ENCODE measurements at regions not wholly inside any gene's neighbourhood (a gene's known extent, or its start where the extent isn't known, plus 50 kb on each side); places are given as distances from the start of the nearest gene placed in this dataset.

DNA sequence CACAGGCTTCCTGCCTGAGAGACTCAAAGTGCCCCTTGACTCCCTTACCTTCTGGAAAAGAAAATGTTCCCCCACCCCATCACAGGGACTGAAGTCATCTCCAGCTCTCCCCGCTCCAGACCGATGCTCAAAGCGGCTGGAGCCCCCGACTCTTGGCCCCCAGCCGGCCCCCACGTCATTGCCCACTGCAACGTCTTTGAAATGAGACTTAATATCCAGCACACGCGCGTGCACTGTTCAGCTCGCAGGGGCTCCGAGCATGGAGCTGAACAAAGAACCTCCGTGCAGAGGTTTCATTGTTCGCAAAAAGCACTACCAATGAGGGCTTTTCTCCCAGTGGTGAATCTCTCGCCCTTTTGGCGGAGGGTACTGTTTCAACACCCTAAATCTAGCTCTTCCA lies 313.4 kb upstream of the SORL1-AS1 start:
- no peaks in the 10 kb centered on the region for H3K36me3 ChIP-seq
- H3K27me3 ChIP-seq = peaks cover 0 to 5% (median 0%) of the 10 kb centered on the region in 4 donors
- no peak overlapping the region for H3K27ac ChIP-seq
- WGBS, 2 donors = 89 to 94% methylated on average over 11 to 13 of the region's 16 CpGs
- no peak for DNase-seq
- intact Hi-C loops (cut with DNase I) = no loop called here
- no peaks in the 10 kb centered on the region for H3K9me3 ChIP-seq
- no peak overlapping the region for H3K4me3 ChIP-seq
- H3K4me1 ChIP-seq = peaks cover 0 to 6% (median 6%) of the 10 kb centered on the region in 3 donors
- TF ChIP-seq, protein P1, sequence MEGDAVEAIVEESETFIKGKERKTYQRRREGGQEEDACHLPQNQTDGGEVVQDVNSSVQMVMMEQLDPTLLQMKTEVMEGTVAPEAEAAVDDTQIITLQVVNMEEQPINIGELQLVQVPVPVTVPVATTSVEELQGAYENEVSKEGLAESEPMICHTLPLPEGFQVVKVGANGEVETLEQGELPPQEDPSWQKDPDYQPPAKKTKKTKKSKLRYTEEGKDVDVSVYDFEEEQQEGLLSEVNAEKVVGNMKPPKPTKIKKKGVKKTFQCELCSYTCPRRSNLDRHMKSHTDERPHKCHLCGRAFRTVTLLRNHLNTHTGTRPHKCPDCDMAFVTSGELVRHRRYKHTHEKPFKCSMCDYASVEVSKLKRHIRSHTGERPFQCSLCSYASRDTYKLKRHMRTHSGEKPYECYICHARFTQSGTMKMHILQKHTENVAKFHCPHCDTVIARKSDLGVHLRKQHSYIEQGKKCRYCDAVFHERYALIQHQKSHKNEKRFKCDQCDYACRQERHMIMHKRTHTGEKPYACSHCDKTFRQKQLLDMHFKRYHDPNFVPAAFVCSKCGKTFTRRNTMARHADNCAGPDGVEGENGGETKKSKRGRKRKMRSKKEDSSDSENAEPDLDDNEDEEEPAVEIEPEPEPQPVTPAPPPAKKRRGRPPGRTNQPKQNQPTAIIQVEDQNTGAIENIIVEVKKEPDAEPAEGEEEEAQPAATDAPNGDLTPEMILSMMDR (IDR thresholded peaks at IDR 0.05) = no peak
- TF ChIP-seq POLR2A (IDR thresholded peaks at IDR 0.05) = no peak

DNA sequence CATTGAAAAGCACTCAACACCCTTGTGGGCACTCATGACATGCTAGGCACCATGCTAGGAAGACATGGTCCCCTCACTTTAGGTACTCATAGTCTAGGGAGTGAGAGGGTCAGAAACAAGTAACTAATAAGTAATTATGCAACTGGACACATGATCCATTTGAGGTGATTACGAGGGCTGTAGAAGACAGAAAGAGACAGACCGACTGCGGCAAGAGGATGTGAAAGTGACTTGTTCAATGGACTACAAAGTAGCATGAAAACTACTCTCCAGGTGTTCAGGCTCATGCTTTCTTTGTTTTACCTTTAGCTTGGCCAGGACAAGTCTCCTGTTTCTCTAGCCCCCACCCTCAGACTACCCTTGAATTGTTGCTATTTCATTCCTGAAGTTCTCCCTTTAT lies 310.8 kb upstream of the SORL1-AS1 start:
- Histone ChIP-seq H3K27me3 (peaks cover 0 to 5% (median 0%) of the 10 kb centered on the region in 4 donors), H3K4me1 (peaks cover 0 to 6% (median 6%) of the 10 kb centered on the region in 3 donors), H3K9me3 (no peaks in the 10 kb centered on the region), H3K36me3 (no peaks in the 10 kb centered on the region), H3K27ac (no peak overlapping the region), H3K4me3 (no peak overlapping the region)
- no peak for TF ChIP-seq POLR2A (IDR thresholded peaks at IDR 0.05)
- TF ChIP-seq, protein P1 (IDR thresholded peaks at IDR 0.05) = no peak
- DNase-seq = no peak
- WGBS, 2 donors = 86 to 91% methylated on average over 3 of the region's 3 CpGs
- intact Hi-C loops (cut with DNase I) = no loop called here

DNA sequence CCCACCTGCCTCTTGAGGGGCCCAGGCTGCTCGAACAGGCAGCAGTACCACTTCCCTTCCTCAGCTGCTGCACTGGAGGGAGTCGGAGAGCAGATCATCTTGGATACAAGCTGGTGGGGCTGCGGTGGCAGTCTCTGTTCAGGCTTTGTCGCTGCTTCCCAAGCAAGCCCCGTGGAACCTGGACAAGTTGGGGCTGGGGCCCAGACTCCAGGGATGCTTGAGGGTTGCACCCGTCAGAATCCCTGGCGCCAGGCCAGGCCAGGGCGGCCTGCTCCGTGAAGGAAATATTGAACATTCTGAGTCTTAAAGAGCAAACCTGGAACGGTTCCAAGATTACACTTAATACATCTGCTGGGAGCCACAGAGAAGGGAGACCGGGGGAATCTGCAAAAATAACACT lies 310.1 kb upstream of the SORL1-AS1 start:
- TF ChIP-seq, protein P1 (IDR thresholded peaks at IDR 0.05) = no peak
- no peak for TF ChIP-seq POLR2A (IDR thresholded peaks at IDR 0.05)

DNA sequence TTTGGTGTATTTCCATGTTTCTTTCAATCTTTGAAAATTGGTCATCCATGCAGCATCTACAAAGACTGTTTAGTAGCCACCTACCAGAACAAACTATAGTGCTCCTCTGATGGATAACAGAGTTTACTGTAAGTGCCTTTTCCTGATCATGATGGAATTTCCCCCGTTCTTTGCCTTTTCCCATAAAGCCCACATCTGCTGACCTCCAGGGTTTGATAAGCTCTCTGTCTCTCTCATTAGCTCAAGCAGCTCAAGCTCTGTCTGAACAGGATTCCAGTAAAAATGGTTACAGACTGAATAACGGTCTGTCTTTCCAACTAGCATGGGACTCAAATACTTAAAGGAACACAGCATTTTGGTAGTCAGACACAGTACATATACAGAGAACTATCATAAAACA lies 308.4 kb upstream of the SORL1-AS1 start:
- intact Hi-C loops (cut with DNase I) = no loop called here
- no peak for TF ChIP-seq POLR2A (IDR thresholded peaks at IDR 0.05)
- no peak for DNase-seq
- Histone ChIP-seq H3K27me3 (peaks cover 0 to 5% (median 0%) of the 10 kb centered on the region in 4 donors), H3K4me1 (peaks cover 0 to 28% (median 10%) of the 10 kb centered on the region in 3 donors), H3K36me3 (no peaks in the 10 kb centered on the region), H3K4me3 (no peak overlapping the region), H3K9me3 (no peaks in the 10 kb centered on the region), H3K27ac (no peak overlapping the region)
- WGBS, 2 donors = 29 to 56% methylated on average over 2 of the region's 2 CpGs

More for the DNA sequence above, 310.1 kb upstream of the SORL1-AS1 start:
- intact Hi-C loops (cut with DNase I) = no loop called here
- Histone ChIP-seq H3K4me1 (peaks cover 0 to 13% (median 10%) of the 10 kb centered on the region in 3 donors), H3K4me3 (no peak overlapping the region), H3K27me3 (peaks cover 0 to 5% (median 0%) of the 10 kb centered on the region in 4 donors), H3K36me3 (no peaks in the 10 kb centered on the region), H3K9me3 (no peaks in the 10 kb centered on the region), H3K27ac (no peak overlapping the region)
- no peak for DNase-seq
- WGBS, 2 donors = 10 to 14% methylated on average over 4 to 9 of the region's 11 CpGs

DNA sequence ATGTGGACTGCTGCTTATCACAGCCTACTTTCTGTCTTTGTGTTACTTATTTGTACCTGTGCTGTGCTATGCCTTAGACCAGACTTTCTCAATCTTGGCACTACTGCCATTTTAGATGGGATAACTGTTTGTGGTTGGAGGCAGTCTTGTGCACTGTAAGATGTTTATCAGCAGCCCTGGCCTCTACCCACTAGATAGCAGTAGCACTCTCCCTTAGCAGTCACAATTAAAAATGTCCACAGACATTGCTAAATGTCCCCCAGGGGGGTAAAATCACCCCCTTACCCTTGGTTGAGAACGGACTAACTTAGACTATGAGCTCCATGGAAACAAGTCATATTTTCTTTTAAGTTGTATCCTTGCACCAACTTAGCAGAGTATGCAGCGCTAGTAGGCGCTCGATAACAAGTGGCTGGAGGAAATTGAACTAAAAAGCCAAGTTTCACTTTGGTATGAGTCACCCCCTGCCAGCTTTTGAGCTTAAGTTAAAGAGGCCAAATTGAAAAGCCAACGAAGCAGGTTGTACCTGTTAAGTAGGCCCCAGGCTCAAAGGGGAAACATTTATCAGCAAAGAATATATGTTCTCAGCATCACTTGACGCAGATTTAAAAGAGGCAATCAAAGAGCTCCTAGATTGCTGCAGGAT lies 304.8 kb upstream of the SORL1-AS1 start:
- TF ChIP-seq POLR2A (IDR thresholded peaks at IDR 0.05) = no peak
- TF ChIP-seq, protein P1 (IDR thresholded peaks at IDR 0.05) = peak in 1 of 6 experiments; percentile 17
- peaks cover 0 to 2% (median 0%) of the 10 kb centered on the region in 4 donors for H3K27me3 ChIP-seq
- 34 to 49% methylated on average over 6 of the region's 6 CpGs for WGBS, 2 donors
- H3K27ac ChIP-seq = peak overlapping the region in 1 of 4 donors; percentile 34
- no peak for DNase-seq
- H3K36me3 ChIP-seq = no peaks in the 10 kb centered on the region
- H3K4me3 ChIP-seq = no peak overlapping the region
- intact Hi-C loops (cut with DNase I) = no loop called here
- no peaks in the 10 kb centered on the region for H3K9me3 ChIP-seq
- H3K4me1 ChIP-seq = peaks cover 0 to 46% (median 4%) of the 10 kb centered on the region in 3 donors
